Activated T-helper 1 cell treated with anti-CD3 and anti-CD28 coated beads, Interleukin-12 subunit alpha, Interleukin-12 subunit beta, Interleukin-2, Interleukin-4 antibody, amounts not matched to agents 30 ng/mL and 10 ng/mL and 1 ng/mL, durations not matched to agents 14 hours and 24 hours and 36 hours (primary cell): ENCODE measurements at regions not wholly inside any gene's neighbourhood (a gene's known extent, or its start where the extent isn't known, plus 50 kb on each side); places are given as distances from the start of the nearest gene placed in this dataset.
"Not testable (repeated sequence)": the region's sequence is repeated elsewhere in the genome, so short reads cannot be mapped to it uniquely, and the experiment has no call there.

Experiments used
- DNase-seq: peaks from one replicate; pipeline ENCODE4 v3.0.0; 2021; ENCODE audit warnings: low spot score
- H3K27ac Mint-ChIP-seq: one replicate; pipeline ENCODE4 v1.8.0; 2021; ENCODE audit warnings: mild to moderate bottlenecking, mixed read lengths
- H3K27me3 Mint-ChIP-seq: one replicate; pipeline ENCODE4 v1.8.0; 2022; ENCODE audit warnings: mild to moderate bottlenecking, moderate library complexity, mixed read lengths; ENCODE audit not compliant: insufficient read depth
- H3K36me3 Mint-ChIP-seq: one replicate; pipeline ENCODE4 v1.8.0; 2021; ENCODE audit warnings: low read depth, mixed read lengths
- H3K4me1 Mint-ChIP-seq: one replicate; pipeline ENCODE4 v1.8.0; 2021; ENCODE audit warnings: low read depth, mixed read lengths
- H3K4me3 Mint-ChIP-seq: one replicate; pipeline ENCODE4 v1.8.0; 2021; ENCODE audit warnings: mild to moderate bottlenecking, moderate library complexity, mixed read lengths
- H3K9me3 Mint-ChIP-seq: one replicate; pipeline ENCODE4 v1.8.0; 2021; ENCODE audit warnings: mixed read lengths
- intact Hi-C: fragments of 100-400 bp; cut with micrococcal nuclease; formaldehyde crosslinking; loops from one replicate; pipeline ENCODE4 v1.15.1; 2024

- intact Hi-C loops: no loop called here
- no peaks in the 10 kb centered on the region for H3K36me3 Mint-ChIP-seq
- no peak overlapping the region for H3K27ac Mint-ChIP-seq
- DNase-seq: no peak
- peaks cover 17% of the 10 kb centered on the region for H3K9me3 Mint-ChIP-seq
- no peaks in the 10 kb centered on the region for H3K4me1 Mint-ChIP-seq
- no peaks in the 10 kb centered on the region for H3K27me3 Mint-ChIP-seq
- H3K4me3 Mint-ChIP-seq: no peak overlapping the region
Measured at GRCh38 chr3:66904831-66905493, 93.1 kb upstream of the KBTBD8 start.

DNA sequence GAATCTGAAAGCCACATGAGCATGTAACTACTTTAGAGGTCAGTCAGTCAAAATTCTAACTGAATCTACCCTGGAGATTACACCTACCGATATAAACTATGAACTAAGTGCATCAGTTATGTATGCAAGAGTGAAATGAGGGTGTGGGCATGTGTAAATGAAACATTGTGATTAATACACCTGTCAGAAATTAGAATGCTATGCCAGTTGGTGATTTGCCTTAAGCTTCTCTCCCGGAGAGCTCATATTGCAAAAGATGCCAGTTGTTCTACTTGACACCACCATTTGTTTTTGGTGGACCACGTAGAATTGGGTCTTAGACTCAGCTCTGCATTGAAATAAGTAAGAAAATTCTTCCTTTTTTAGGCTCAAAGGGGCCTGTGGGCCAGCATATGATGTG lies 91.0 kb upstream of the KBTBD8 start:
- Mint-ChIP-seq H3K27me3 (no peaks in the 10 kb centered on the region), H3K36me3 (no peaks in the 10 kb centered on the region), H3K27ac (no peak overlapping the region), H3K4me1 (no peaks in the 10 kb centered on the region), H3K9me3 (no peaks in the 10 kb centered on the region), H3K4me3 (no peak overlapping the region)
- intact Hi-C loops: no loop called here
- no peak for DNase-seq

- Mint-ChIP-seq H3K4me1 (no peaks in the 10 kb centered on the region), H3K27me3 (no peaks in the 10 kb centered on the region), H3K27ac (no peak overlapping the region), H3K4me3 (no peak overlapping the region), H3K36me3 (no peaks in the 10 kb centered on the region), H3K9me3 (peaks cover 10% of the 10 kb centered on the region)
- intact Hi-C loops: no loop called here
- DNase-seq: no peak
Measured at GRCh38 chr3:66910266-66911055, 87.6 kb upstream of the KBTBD8 start.

GRCh38 chr3:66912306-66912705 lies 85.8 kb upstream of the KBTBD8 start:
- Mint-ChIP-seq H3K9me3 (peaks cover 15% of the 10 kb centered on the region), H3K27ac (no peak overlapping the region), H3K4me3 (no peak overlapping the region), H3K4me1 (no peaks in the 10 kb centered on the region), H3K27me3 (no peaks in the 10 kb centered on the region), H3K36me3 (no peaks in the 10 kb centered on the region)
- no peak for DNase-seq
- intact Hi-C loops: no loop called here

GRCh38 chr3:66922058-66922457 lies 76.0 kb upstream of the KBTBD8 start:
- peaks cover 5% of the 10 kb centered on the region for H3K9me3 Mint-ChIP-seq
- peaks cover 5% of the 10 kb centered on the region for H3K27me3 Mint-ChIP-seq
- no peak overlapping the region for H3K27ac Mint-ChIP-seq
- no peaks in the 10 kb centered on the region for H3K4me1 Mint-ChIP-seq
- no peaks in the 10 kb centered on the region for H3K36me3 Mint-ChIP-seq
- no peak for DNase-seq
- intact Hi-C loops: no loop called here
- H3K4me3 Mint-ChIP-seq: no peak overlapping the region

GRCh38 chr3:66923969-66924368 lies 74.1 kb upstream of the KBTBD8 start:
- intact Hi-C loops: no loop called here
- Mint-ChIP-seq H3K9me3 (peaks cover 5% of the 10 kb centered on the region), H3K27me3 (peaks cover 12% of the 10 kb centered on the region), H3K36me3 (no peaks in the 10 kb centered on the region), H3K27ac (no peak overlapping the region), H3K4me1 (no peaks in the 10 kb centered on the region), H3K4me3 (no peak overlapping the region)
- DNase-seq: no peak

- DNase-seq: no peak
- intact Hi-C loops: no loop called here
- peaks cover 14% of the 10 kb centered on the region for H3K27me3 Mint-ChIP-seq
- no peaks in the 10 kb centered on the region for H3K9me3 Mint-ChIP-seq
- H3K4me3 Mint-ChIP-seq: no peak overlapping the region
- no peaks in the 10 kb centered on the region for H3K4me1 Mint-ChIP-seq
- no peak overlapping the region for H3K27ac Mint-ChIP-seq
- H3K36me3 Mint-ChIP-seq: no peaks in the 10 kb centered on the region
Measured at GRCh38 chr3:66928252-66928651, 69.9 kb upstream of the KBTBD8 start.

GRCh38 chr3:66931291-66931690 lies 66.8 kb upstream of the KBTBD8 start:
- DNase-seq: no peak
- Mint-ChIP-seq H3K9me3 (no peaks in the 10 kb centered on the region), H3K36me3 (no peaks in the 10 kb centered on the region), H3K4me1 (no peaks in the 10 kb centered on the region), H3K27ac (no peak overlapping the region), H3K27me3 (peaks cover 8% of the 10 kb centered on the region), H3K4me3 (no peak overlapping the region)
- intact Hi-C loops: no loop called here

- no peaks in the 10 kb centered on the region for H3K4me1 Mint-ChIP-seq
- H3K9me3 Mint-ChIP-seq: no peaks in the 10 kb centered on the region
- no peak overlapping the region for H3K27ac Mint-ChIP-seq
- H3K36me3 Mint-ChIP-seq: no peaks in the 10 kb centered on the region
- no peak overlapping the region for H3K4me3 Mint-ChIP-seq
- intact Hi-C loops: no loop called here
- DNase-seq: no peak
- H3K27me3 Mint-ChIP-seq: peaks cover 8% of the 10 kb centered on the region
Measured at GRCh38 chr3:66931699-66932098, 66.4 kb upstream of the KBTBD8 start.

- intact Hi-C loops: no loop called here
- Mint-ChIP-seq H3K27me3 (peaks cover 7% of the 10 kb centered on the region), H3K4me1 (no peaks in the 10 kb centered on the region), H3K27ac (no peak overlapping the region), H3K4me3 (no peak overlapping the region), H3K36me3 (no peaks in the 10 kb centered on the region), H3K9me3 (no peaks in the 10 kb centered on the region)
- no peak for DNase-seq
Measured at GRCh38 chr3:66933233-66933632, 64.9 kb upstream of the KBTBD8 start.

GRCh38 chr3:66934041-66934440 lies 64.1 kb upstream of the KBTBD8 start:
- Mint-ChIP-seq H3K27ac (no peak overlapping the region), H3K9me3 (no peaks in the 10 kb centered on the region), H3K4me1 (no peaks in the 10 kb centered on the region), H3K27me3 (peaks cover 5% of the 10 kb centered on the region), H3K4me3 (no peak overlapping the region), H3K36me3 (no peaks in the 10 kb centered on the region)
- DNase-seq: no peak
- intact Hi-C loops: no loop called here

DNA sequence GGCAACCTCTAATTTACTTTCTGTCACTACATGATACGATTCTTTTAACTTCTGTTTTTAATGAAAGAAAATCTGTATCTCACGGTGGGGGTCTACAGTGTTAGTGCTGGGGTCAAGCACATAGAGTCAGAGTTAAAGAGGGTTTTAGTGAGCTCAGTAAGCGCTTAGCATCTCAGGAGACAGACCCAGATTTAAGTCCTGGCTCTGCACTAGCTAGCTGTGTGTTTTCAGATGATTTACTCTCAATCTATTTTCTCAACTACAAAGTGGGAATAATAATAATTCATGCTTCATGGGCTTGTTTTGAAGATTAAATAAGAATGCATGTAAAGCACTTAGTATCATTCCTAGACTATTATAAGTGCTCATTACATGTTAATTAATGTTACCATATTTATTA lies 63.4 kb upstream of the KBTBD8 start:
- H3K36me3 Mint-ChIP-seq: no peaks in the 10 kb centered on the region
- no peak overlapping the region for H3K4me3 Mint-ChIP-seq
- no peak overlapping the region for H3K27ac Mint-ChIP-seq
- DNase-seq: no peak
- intact Hi-C loops: no loop called here
- H3K4me1 Mint-ChIP-seq: no peaks in the 10 kb centered on the region
- peaks cover 5% of the 10 kb centered on the region for H3K27me3 Mint-ChIP-seq
- H3K9me3 Mint-ChIP-seq: no peaks in the 10 kb centered on the region

- H3K4me1 Mint-ChIP-seq, H3K9me3 Mint-ChIP-seq, H3K27me3 Mint-ChIP-seq, DNase-seq, H3K27ac Mint-ChIP-seq, H3K4me3 Mint-ChIP-seq, intact Hi-C loops, H3K36me3 Mint-ChIP-seq: not testable (repeated sequence)
Measured at GRCh38 chr3:66937041-66937440, 61.1 kb upstream of the KBTBD8 start.
